Fibroblast of lung (primary cell): ENCODE measurements at regions not wholly inside any gene's neighbourhood (a gene's known extent, or its start where the extent isn't known, plus 50 kb on each side); places are given as distances from the start of the nearest gene placed in this dataset.

Experiments
- EZH2 ChIP-seq: IDR thresholded peaks from 2 replicates; pipeline ENCODE4 v1.5.1; 2012; ENCODE audit warnings: low read length, control low read depth, mild to moderate bottlenecking; ENCODE audit errors: missing control alignments
- TF ChIP-seq, protein P1 (sequence below), 2 donors: IDR thresholded peaks in 1 of 2; conservative IDR thresholded peaks in 1 of 2; 1 replicate in 1 of 2; 2 replicates in 1 of 2; pipeline ENCODE4 v1.5.1; 2011 to 2012; ENCODE audit warnings: low read length in 2 of 2, control low read depth in 1 of 2, inconsistent platforms in 1 of 2, low read depth in 1 of 2, mild to moderate bottlenecking in 1 of 2

DNA sequence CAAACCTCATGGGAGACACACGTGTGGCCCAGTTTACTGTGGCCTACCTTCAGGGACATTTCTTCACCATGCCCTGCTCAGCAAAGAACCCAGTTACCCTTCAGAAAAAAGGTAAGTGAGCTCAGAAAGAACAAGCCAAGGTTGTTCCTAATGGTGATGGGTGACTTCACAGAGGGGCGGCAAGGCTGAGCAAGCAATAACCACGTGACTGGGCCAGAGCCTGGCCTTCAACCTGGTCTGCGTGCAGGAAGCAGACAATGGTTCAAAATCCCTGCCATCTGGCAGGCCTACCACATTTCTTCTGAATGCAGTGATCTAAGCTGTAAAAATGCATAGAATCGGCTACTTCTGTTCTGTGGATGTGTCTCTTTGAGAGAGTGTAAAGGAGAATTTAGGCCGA is 115.5 kb upstream of the CST7 start:
- TF ChIP-seq, protein P1, sequence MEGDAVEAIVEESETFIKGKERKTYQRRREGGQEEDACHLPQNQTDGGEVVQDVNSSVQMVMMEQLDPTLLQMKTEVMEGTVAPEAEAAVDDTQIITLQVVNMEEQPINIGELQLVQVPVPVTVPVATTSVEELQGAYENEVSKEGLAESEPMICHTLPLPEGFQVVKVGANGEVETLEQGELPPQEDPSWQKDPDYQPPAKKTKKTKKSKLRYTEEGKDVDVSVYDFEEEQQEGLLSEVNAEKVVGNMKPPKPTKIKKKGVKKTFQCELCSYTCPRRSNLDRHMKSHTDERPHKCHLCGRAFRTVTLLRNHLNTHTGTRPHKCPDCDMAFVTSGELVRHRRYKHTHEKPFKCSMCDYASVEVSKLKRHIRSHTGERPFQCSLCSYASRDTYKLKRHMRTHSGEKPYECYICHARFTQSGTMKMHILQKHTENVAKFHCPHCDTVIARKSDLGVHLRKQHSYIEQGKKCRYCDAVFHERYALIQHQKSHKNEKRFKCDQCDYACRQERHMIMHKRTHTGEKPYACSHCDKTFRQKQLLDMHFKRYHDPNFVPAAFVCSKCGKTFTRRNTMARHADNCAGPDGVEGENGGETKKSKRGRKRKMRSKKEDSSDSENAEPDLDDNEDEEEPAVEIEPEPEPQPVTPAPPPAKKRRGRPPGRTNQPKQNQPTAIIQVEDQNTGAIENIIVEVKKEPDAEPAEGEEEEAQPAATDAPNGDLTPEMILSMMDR (conservative IDR thresholded peaks at IDR 0.05 in 1 of 2, IDR thresholded peaks at IDR 0.05 in 1 of 2; ENCODE audit: low read depth in 1 of 2, low read length in 2 of 2): no peak
- no peak for TF ChIP-seq EZH2
